ENCODE measurements at regions not wholly inside any gene's neighbourhood (a gene's known extent, or its start where the extent isn't known, plus 50 kb on each side); places are given as distances from the start of the nearest gene placed in this dataset.

DNA sequence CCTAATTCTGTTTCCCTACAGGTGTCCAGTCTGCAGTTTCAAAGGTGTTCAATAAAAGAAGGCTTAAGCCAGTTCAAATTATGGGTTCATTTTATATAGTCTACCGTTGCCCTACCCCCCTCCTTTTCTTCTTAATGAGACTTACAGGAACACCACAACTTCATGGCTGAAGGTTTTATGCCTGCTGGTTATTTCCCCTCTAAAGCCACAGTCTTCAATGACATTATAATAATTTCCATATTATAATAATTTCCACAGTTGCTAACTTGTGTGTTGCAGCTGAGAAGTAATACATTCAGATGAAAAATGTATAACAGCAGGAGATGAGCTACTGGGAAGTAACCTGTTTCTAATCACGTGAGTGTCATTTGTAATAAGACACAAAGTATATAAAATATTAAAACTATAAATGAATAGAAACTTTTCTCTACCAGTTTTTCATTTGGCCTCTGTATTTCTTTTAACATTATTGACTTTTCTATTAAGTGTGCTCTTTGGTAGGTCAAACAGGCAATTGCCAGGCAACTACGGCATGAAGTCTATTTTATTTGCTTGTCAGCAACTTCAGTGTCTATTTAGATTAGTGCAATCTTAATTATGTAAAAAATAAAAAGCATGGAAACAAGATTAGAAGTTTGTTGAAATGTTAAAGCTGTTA lies 120.5 kb upstream of the HMHB1 start:
- no peak for DNase-seq

GRCh38 chr5:143687604-143688003 lies 124.4 kb upstream of the HMHB1 start:
- no peak for DNase-seq

DNA sequence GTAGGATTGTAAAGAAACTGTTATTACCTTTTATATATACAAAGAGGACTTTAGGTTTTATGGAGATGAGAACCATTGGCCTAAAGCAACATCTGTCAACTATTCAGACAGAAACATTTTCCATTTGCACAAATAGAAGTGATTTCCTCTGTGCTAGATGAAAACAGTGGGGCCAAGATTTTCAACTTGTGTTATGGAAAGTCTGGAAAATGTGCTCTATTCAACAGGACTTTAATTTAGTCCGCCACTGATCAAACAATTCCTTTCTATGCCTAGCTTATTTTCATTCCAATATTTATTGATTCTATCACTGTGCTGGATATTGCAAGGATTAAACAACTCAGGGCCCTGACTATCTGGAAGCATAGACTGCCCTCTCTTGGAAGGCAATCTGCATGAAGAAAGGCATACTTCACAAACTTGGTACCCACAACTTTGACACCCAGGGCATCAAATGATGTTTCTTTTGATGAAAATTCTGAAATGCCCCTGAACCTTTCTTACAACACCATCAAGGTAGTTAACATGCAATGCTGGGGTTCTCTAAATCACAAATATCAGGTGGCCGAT lies 126.6 kb upstream of the HMHB1 start:
- no peak for DNase-seq

- no peak for DNase-seq
Observed at GRCh38 chr5:143683459-143683858, 128.5 kb upstream of the HMHB1 start.

DNA sequence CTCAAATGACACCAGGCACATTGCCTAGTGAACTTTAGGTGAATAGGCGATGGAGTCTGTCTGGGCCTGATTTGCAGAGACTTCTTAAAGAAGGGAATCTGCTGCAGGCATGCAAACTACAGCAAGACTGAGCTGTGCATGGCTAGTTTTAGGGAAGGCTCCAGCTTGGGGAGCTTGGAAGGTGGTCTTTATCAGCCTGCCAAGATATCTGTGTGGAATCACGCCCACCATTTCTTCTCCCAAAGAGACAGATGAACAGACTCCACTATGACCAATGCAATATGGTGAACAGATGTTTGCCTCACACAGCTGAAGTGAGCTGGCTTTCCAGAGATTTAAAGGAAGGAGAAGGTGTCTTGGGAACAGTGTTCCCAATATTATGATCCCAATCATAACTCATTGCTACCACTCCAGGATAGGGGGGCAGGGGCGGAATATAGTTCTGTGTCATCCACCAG lies 129.0 kb upstream of the HMHB1 start:
- DNase-seq, result no peak

DNA sequence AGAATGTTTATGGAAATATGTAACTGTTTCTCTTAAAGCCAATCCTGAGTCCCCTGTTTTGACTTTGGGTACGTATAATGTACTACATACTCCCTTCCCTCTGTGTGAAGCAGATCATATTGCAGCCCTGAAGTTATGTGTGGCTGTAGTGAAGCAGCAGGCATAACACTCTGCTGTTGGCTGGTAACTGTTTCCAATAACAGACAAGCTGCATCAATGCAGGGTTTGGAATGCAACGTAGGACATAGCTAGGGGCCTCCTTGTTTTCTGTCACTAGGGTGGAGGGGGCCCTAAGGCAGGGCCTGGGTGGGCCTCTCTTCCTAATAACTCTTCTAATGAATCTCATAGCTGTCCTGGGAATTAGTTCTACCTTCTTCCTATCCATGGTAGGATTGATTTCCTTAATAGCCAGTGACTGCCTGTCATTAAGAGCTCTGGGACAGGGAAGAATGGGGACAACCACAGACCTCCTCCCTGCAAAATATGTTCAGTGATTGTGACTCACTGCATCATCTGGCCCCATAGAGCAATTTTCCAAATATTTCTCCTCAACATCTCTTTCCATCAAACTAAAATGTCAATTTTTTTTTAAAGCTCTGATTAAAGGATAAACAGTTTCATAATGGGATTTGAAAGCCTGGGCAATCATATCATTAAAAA lies 129.6 kb upstream of the HMHB1 start:
- DNase-seq, result no peak

DNA sequence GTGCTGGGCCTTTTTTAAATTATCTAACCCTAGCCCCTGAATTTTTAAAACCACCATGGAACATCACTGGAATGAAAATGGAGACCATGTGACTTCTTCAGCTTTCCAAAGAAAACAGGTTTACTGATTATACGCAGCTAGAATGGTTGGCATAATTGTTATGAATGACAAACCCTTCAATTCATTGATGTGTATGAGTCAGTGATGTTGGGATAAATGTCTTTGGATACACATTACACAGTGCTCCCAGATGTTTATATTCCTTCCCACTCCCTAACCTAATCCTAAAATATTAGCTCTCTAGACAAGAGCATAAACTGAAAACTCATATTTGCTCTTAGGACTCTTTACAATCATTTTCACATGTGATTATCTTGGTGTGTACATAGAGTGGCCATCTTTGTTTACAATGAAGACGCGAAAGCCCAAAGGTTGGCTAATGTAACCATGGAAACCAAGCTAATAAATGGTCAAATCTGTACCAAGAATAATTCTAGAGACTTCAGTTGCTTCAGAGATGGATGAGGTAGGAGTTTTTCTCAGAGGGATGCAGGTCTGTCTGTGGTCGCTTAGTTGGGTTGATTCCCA lies 131.2 kb upstream of the HMHB1 start:
- no peak for DNase-seq

- no peak for DNase-seq
Observed at GRCh38 chr5:143679777-143680176, 132.2 kb upstream of the HMHB1 start.

GRCh38 chr5:143678148-143678905 lies 133.6 kb upstream of the HMHB1 start:
- DNase-seq, result no peak

GRCh38 chr5:143677403-143677802 lies 134.6 kb upstream of the HMHB1 start:
- DNase-seq, result no peak

DNA sequence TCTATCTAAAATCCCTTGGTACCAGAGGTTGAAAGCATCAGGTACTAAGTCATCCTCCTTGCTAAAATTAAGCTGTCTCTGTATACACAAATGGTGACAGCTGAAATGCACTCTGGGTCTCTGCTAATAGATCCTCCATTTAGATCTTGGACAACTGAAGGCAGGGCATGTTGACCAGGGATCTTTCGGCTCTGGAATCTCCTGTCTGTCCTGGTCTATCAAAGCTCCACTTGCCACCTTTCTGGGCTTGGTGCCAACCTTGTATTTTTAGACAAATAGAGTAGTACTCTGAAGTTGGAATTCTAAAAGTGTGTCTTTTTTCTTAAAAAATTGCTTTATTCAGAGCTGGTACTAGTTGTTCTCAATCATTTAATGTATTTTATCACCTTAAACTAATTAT lies 135.2 kb upstream of the HMHB1 start:
- peak; percentile 6 for DNase-seq

DNA sequence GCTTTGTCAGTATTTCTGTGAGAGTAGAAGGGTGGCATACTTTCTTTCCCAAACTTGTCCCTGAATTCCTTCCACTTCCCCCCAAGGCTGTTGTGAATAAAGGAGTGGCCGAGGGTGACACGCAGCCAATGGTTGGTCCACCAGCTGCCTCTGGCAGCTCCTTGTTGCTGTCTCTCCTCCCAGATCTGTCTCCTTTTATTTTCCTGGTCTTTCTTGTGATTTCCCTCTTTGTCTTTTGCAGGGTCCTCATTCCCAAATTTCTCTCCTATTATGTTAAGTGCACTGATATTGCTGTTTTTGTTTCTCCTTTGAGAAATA lies 137.5 kb upstream of the HMHB1 start:
- no peak for DNase-seq

GRCh38 chr5:143673676-143674468 lies 138.1 kb upstream of the HMHB1 start:
- DNase-seq, result no peak

GRCh38 chr5:143672806-143673205 lies 139.2 kb upstream of the HMHB1 start:
- DNase-seq, result no peak

- DNase-seq, result no peak
Observed at GRCh38 chr5:143671674-143672569, 140.0 kb upstream of the HMHB1 start.

- DNase-seq, result no peak
Observed at GRCh38 chr5:143671021-143671420, 140.9 kb upstream of the HMHB1 start.

DNA sequence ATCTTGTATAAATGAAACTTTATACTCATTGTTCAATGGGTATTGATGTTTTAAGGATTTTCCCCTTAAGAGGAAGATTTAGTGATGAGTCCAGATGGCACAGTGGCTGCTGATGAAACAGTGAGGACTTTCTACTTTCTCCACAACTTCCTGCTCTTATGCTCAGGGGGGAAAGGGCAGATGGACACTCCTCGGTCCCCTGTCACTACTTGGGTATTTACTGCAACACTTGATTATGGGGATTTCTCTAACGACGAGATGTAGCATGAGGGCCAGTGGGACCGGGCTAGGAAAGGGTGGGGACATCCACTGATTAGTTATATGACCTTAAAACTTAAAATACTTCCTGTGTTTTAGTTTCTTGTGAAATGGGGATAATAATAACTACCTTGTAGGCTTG lies 146.1 kb upstream of the HMHB1 start:
- no peak for DNase-seq

GRCh38 chr5:143664623-143665022 lies 147.3 kb upstream of the HMHB1 start:
- DNase-seq, result no peak

DNA sequence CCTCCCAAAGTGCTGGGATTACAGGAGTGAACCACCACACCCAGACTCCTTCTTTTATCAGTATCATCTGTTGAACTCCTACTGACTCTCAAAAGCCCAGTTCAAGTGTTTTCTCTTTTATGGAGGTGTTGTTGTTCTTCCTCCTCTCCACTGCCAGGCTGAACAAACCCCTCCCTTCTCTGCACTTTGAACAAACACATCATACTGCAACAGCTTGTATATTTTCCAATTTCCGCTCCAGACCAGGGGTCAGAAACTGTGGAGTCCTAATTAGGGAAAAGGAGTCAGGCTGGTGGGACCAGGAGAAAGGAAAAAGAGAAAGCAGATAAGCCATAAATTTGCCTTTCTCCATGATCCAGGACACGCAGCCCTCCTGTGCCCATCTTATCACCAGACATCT lies 148.1 kb upstream of the HMHB1 start:
- no peak for DNase-seq

DNA sequence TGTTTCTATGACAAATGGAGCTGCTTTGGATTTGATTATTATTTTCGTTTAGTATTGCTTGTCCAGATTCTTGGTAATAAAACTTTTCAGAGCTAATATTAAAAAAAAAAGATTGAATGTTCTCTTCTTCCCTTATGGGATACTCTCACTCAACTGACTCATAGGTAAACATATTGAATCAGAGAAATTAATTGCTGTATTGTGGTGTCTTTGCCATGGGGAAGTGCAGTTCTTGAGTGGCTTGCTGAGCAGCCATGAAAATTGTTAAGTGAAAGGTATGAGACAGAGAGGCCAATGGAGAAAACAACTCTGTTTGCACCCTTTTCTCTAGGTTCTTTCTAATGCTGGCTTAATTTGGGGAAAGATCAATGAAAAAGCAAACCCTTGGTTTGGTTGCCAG lies 149.9 kb upstream of the HMHB1 start:
- no peak for DNase-seq

DNA sequence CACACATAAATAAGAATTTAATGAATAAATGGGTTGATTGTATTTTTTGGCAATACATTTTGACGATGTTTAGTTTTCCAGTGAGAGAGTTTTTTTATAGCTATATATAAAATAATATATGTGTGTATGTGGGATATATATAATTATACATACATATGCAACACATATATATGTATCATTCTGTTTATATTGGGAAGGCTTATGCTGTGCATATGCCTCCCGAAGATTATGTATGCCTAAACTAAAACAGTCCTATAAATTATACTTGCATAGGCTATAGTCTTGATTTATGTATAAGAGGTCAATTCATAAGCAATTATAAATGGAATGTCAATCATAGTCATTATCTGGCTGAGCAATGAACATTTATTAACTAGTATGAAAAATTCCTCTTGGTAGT lies 151.3 kb upstream of the HMHB1 start:
- DNase-seq, result no peak

All from NCI-H1092 treated with DMSO at 0.1 percent for 48 hours (cell line).